Body of pancreas (tissue), 4 donors: ENCODE measurements at regions not wholly inside any gene's neighbourhood (a gene's known extent, or its start where the extent isn't known, plus 50 kb on each side); places are given as distances from the start of the nearest gene placed in this dataset.

Experiments used
- ATAC-seq: fragments of 150-250 bp; one replicate; pipeline ENCODE4 v1.9.1; 2016
- DNase-seq, 4 donors: peaks; one replicate each; pipeline ENCODE4 v3.0.0-alpha.2; 2019
- H3K27ac ChIP-seq, 4 donors: fragments of 200-600 bp; sonication (generic); 1 replicate in 3 of 4; 2 replicates in 1 of 4; pipeline versions ENCODE4 v1.5.1 to v1.6.1; 2016 to 2019; ENCODE audit warnings: mild to moderate bottlenecking in 1 of 4, mixed read lengths in 1 of 4, moderate library complexity in 1 of 4
- H3K27me3 ChIP-seq, 2 donors: fragments of 200-600 bp; sonication (generic); one replicate each; pipeline ENCODE4 v1.6.0; 2016; ENCODE audit warnings: mild to moderate bottlenecking in 1 of 2
- H3K36me3 ChIP-seq, 2 donors: fragments of 200-600 bp; sonication (generic); replicated peaks in 1 of 2; 2 replicates each; pipeline ENCODE4 v1.5.1; 2016; ENCODE audit warnings: low read depth in 2 of 2; ENCODE audit not compliant: insufficient read depth in 1 of 2
- H3K4me1 ChIP-seq: fragments of 200-600 bp; sonication (generic); one replicate; pipeline ENCODE4 v1.6.0; 2016
- H3K4me3 ChIP-seq, 2 donors: fragments of 200-600 bp; sonication (generic); 1 replicate in 1 of 2; 2 replicates in 1 of 2; pipeline ENCODE4 v1.5.1; 2016 to 2019
- H3K9me3 ChIP-seq, 3 donors: fragments of 200-600 bp; sonication (generic); 1 replicate in 2 of 3; 2 replicates in 1 of 3; pipeline ENCODE4 v1.5.1; 2016
- POLR2A ChIP-seq, 3 donors: fragments of 450-650 bp; IDR thresholded peaks; one replicate each; pipeline ENCODE4 v1.6.1; 2016; ENCODE audit warnings: antibody characterized with exemption in 3 of 3, mild to moderate bottlenecking in 2 of 3
- WGBS, 2 donors: methylation state at CpG; one replicate each; pipeline ENCODE4 v1.1.5; 2017; 5-methylcytosine and 5-hydroxymethylcytosine counted together
- intact Hi-C: fragments of 100-400 bp; cut with DNase I; formaldehyde crosslinking; loops from one replicate; pipeline ENCODE4 v1.15.1; 2023
- TF ChIP-seq, protein P1 (sequence below), 7 experiments: fragments of 450-650 bp in 4 of 7; fragments of 200-600 bp in 3 of 7; sonication (generic) in 3 of 7; IDR thresholded peaks; one replicate each; pipeline ENCODE4 v1.5.1; 2016 to 2019; ENCODE audit warnings: antibody characterized with exemption in 7 of 7

DNA sequence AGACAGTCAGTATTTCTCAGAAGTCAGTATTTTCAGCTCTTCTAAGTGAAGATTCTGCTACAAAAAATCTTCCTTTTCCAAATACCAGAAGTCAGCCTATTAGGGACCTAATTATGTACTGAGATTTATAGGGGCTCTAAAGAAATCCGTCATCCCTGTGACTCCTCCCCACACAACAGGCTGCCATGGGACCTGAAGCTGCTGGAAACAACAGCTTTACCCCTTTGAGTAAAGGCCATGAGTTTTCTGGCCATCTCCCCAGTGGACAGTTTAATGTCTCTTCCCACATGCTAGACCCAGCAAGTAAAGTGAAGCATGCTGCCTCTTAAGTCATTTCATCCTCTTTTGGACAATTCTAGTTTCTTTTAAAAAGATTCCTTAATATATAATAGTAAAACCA is 255.7 kb upstream of the ACVR2A start:
- Histone ChIP-seq H3K27ac (no peak overlapping the region), H3K36me3 (no peaks in the 10 kb centered on the region), H3K4me3 (no peak overlapping the region), H3K4me1 (no peaks in the 10 kb centered on the region), H3K27me3 (no peaks in the 10 kb centered on the region), H3K9me3 (no peaks in the 10 kb centered on the region)
- intact Hi-C loops, result no loop called here
- TF ChIP-seq POLR2A (IDR thresholded peaks at IDR 0.05), result no peak
- TF ChIP-seq, protein P1, sequence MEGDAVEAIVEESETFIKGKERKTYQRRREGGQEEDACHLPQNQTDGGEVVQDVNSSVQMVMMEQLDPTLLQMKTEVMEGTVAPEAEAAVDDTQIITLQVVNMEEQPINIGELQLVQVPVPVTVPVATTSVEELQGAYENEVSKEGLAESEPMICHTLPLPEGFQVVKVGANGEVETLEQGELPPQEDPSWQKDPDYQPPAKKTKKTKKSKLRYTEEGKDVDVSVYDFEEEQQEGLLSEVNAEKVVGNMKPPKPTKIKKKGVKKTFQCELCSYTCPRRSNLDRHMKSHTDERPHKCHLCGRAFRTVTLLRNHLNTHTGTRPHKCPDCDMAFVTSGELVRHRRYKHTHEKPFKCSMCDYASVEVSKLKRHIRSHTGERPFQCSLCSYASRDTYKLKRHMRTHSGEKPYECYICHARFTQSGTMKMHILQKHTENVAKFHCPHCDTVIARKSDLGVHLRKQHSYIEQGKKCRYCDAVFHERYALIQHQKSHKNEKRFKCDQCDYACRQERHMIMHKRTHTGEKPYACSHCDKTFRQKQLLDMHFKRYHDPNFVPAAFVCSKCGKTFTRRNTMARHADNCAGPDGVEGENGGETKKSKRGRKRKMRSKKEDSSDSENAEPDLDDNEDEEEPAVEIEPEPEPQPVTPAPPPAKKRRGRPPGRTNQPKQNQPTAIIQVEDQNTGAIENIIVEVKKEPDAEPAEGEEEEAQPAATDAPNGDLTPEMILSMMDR (IDR thresholded peaks at IDR 0.05), result no peak
- ATAC-seq, result no peak
- no peak for DNase-seq
- 81 to 89% methylated on average over 1 of the region's 1 CpG for WGBS, 2 donors

DNA sequence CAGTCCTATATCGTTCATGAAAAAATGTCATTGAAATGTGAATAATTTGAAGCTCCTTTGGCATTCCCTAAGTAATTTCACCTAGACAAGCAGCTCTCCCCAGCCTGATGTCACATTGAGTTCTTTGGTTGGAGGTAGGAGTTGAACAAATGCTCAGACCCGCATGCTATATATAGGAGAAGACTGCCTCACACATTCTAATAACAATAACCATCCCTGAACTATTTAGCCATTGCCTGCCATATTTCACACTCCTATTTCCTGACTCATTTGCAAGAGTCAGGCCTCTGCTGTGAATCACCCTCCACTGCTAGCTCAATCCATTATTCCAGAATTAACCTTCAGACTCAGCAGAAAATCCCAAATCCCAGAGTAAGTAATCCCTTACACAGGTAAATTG is 256.6 kb upstream of the ACVR2A start:
- intact Hi-C loops, result no loop called here
- H3K4me1 ChIP-seq, result no peaks in the 10 kb centered on the region
- H3K27me3 ChIP-seq, result no peaks in the 10 kb centered on the region
- no peak for ATAC-seq
- H3K4me3 ChIP-seq, result no peak overlapping the region
- no peak for DNase-seq
- H3K36me3 ChIP-seq, result no peaks in the 10 kb centered on the region
- WGBS, 2 donors, result 68 to 82% methylated on average over 2 of the region's 2 CpGs
- no peaks in the 10 kb centered on the region for H3K9me3 ChIP-seq
- TF ChIP-seq, protein P1 (IDR thresholded peaks at IDR 0.05), result no peak
- no peak for TF ChIP-seq POLR2A (IDR thresholded peaks at IDR 0.05)
- no peak overlapping the region for H3K27ac ChIP-seq

DNA sequence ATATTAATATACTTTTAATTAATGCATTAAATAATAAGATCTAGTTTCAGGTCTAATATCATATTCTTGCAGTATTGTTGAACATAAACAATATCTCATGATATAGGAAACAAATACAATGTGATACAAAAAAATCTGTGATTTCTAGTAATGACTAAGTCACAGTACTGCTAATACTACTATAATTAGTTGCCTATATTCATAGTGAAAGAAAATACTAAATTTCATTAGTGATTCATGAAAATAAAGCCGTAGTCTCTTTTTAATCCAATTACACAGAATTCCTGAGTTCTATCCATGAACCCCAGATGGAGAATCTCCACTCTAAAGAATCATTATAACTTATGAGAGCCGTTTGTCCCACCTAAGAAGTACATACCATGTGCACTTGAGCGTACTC is 266.3 kb upstream of the ACVR2A start:
- TF ChIP-seq, protein P1 (IDR thresholded peaks at IDR 0.05), result no peak
- WGBS, 2 donors, result 78 to 88% methylated on average over 3 of the region's 3 CpGs

DNA sequence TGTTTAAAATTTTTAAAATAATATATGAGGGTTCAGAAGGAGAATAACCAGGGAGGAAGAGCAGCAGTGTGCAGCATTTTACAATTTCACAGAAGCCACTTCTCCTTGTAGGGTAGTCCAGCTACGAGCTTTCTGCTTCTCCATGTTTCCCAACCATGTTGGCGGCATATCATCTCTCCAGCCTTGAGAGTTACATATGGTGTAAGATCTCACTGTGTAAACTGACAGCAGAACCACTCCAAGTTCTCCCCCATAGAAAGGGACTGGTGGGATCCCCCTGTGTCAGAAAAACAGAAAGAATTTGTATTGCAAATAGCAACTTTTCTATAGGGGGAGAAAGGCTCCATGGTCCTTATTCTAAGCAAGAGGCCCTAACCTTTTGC is 266.8 kb upstream of the ACVR2A start:
- TF ChIP-seq, protein P1 (IDR thresholded peaks at IDR 0.05), result no peak
- no peak for TF ChIP-seq POLR2A (IDR thresholded peaks at IDR 0.05)
- DNase-seq (no peak), ATAC-seq (no peak)
- WGBS, 2 donors, result 83 to 97% methylated on average over 2 of the region's 2 CpGs
- Histone ChIP-seq H3K36me3 (no peaks in the 10 kb centered on the region), H3K9me3 (no peaks in the 10 kb centered on the region), H3K27ac (no peak overlapping the region), H3K4me1 (no peaks in the 10 kb centered on the region), H3K4me3 (no peak overlapping the region), H3K27me3 (no peaks in the 10 kb centered on the region)
- intact Hi-C loops, result no loop called here

More for the DNA sequence above, 266.3 kb upstream of the ACVR2A start:
- no peaks in the 10 kb centered on the region for H3K4me1 ChIP-seq
- H3K36me3 ChIP-seq, result no peaks in the 10 kb centered on the region
- no peak overlapping the region for H3K27ac ChIP-seq
- intact Hi-C loops, result no loop called here
- no peak overlapping the region for H3K4me3 ChIP-seq
- no peak for ATAC-seq
- no peaks in the 10 kb centered on the region for H3K9me3 ChIP-seq
- no peaks in the 10 kb centered on the region for H3K27me3 ChIP-seq
- no peak for DNase-seq

DNA sequence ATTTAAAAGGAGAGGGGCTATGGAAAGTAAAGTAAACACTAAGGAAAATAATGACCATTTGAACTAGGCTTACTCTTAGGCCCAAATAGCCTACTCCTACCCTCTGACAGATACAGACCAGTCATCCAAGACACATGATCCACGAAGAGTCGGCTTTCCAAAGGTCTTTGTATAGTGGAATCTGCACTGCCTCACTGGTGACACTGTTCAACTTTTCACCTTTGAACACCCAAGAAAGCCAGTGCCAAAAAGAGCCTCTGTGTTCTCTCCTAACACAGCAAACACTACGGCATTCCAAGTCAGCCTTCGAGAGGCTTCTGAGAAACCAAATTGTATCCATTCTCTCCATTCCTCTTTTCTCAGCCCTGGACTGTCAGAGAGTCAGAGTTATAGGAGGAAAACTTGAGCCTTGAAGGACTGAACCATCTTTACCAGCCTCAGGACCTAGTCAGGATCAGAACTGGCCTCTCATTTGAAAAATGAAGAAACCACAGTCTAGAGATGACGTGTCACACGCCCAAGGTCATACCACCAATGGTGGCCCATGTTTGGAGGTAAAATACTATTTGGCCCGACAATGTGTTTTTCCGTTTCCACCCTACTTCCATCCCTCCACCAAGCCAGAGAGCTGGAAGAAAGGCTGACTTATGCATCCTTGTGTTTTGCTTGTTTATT is 267.4 kb upstream of the ACVR2A start:
- no peaks in the 10 kb centered on the region for H3K9me3 ChIP-seq
- no peaks in the 10 kb centered on the region for H3K4me1 ChIP-seq
- no peak overlapping the region for H3K4me3 ChIP-seq
- no peaks in the 10 kb centered on the region for H3K36me3 ChIP-seq
- intact Hi-C loops, result no loop called here
- WGBS, 2 donors, result 68 to 75% methylated on average over 8 of the region's 8 CpGs
- TF ChIP-seq, protein P1 (IDR thresholded peaks at IDR 0.05), result no peak
- TF ChIP-seq POLR2A (IDR thresholded peaks at IDR 0.05), result no peak
- peak in 1 of 4 donors; percentile 25 for DNase-seq
- no peaks in the 10 kb centered on the region for H3K27me3 ChIP-seq
- H3K27ac ChIP-seq, result no peak overlapping the region
- ATAC-seq, result no peak
